H1 (cell line): ENCODE measurements at regions not wholly inside any gene's neighbourhood (a gene's known extent, or its start where the extent isn't known, plus 50 kb on each side); places are given as distances from the start of the nearest gene placed in this dataset.

Experiments used
- CTCF ChIA-PET: fragments of 300-600 bp; sonication (Branson Sonifier 250); formaldehyde crosslinking; loops from one replicate; lab custom pipeline; 2021; ENCODE audit not compliant: partially characterized antibody; lab: Charles Lee
- POLR2A ChIA-PET: fragments of 300-600 bp; sonication (Branson Sonifier 250); formaldehyde crosslinking; loops from one replicate; lab custom pipeline; 2021; ENCODE audit warnings: inconsistent platforms; ENCODE audit not compliant: partially characterized antibody; lab: Charles Lee
- DNase-seq, 2 experiments: peaks; one replicate each; pipeline versions ENCODE4 v3.0.0 to v3.0.0-alpha.2; 2010 to 2022; ENCODE audit warnings: low spot score in 2 of 2, low read depth in 1 of 2, mixed read lengths in 1 of 2
- FAIRE-seq: peaks from 2 replicates; lab custom pipeline; 2011; peaks lifted over from hg19 to GRCh38; lab: Jason Lieb, UNC
- H2AFZ ChIP-seq: 2 replicates; pipeline ENCODE4 v1.8.1; 2012; ENCODE audit warnings: low read length, inconsistent platforms
- H2AK5ac ChIP-seq: 2 replicates; pipeline ENCODE4 v1.6.1; 2013; ENCODE audit warnings: low read depth, low read length
- H2BK120ac ChIP-seq: replicated peaks from 2 replicates; pipeline ENCODE3; 2013; ENCODE audit warnings: low read depth, low read length, inconsistent platforms
- H2BK12ac ChIP-seq: 2 replicates; pipeline ENCODE4 v1.6.1; 2013; ENCODE audit warnings: low read depth, low read length
- H2BK15ac ChIP-seq: 2 replicates; pipeline ENCODE4 v1.6.1; 2013; ENCODE audit warnings: low read length
- H2BK20ac ChIP-seq: 2 replicates; pipeline ENCODE4 v1.6.1; 2013; ENCODE audit warnings: low read length
- H2BK5ac ChIP-seq: 2 replicates; pipeline ENCODE4 v1.6.1; 2013; ENCODE audit warnings: low read depth, low read length
- H3K14ac ChIP-seq: 2 replicates; pipeline ENCODE4 v1.6.1; 2013; ENCODE audit warnings: inconsistent platforms; ENCODE audit not compliant: insufficient read length
- H3K18ac ChIP-seq: 2 replicates; pipeline ENCODE4 v1.6.1; 2013; ENCODE audit warnings: low read length; ENCODE audit errors: extremely low read depth
- H3K23ac ChIP-seq: 2 replicates; pipeline ENCODE4 v1.6.1; 2013; ENCODE audit warnings: inconsistent platforms; ENCODE audit not compliant: insufficient read length
- H3K23me2 ChIP-seq: 2 replicates; pipeline ENCODE4 v1.6.1; 2013; ENCODE audit warnings: low read depth, low read length
- H3K27ac ChIP-seq: 2 replicates; pipeline ENCODE4 v1.6.1; 2011; ENCODE audit warnings: low read depth, low read length, inconsistent platforms
- H3K27me3 ChIP-seq, 4 experiments: replicated peaks in 1 of 4; 1 replicate in 1 of 4; 2 replicates in 3 of 4; pipeline versions ENCODE4 v1.6.1 to v1.8.1; 2011 to 2013; ENCODE audit warnings: low read length in 3 of 4, mild to moderate bottlenecking in 3 of 4, inconsistent platforms in 2 of 4, mixed read lengths in 2 of 4, moderate library complexity in 1 of 4; ENCODE audit not compliant: control insufficient read depth in 3 of 4, insufficient read depth in 3 of 4; ENCODE audit errors: extremely low read depth in 1 of 4
- H3K36me3 ChIP-seq, 4 experiments: 2 replicates each; pipeline versions ENCODE4 v1.6.1 to v1.8.1; 2011 to 2013; ENCODE audit warnings: mild to moderate bottlenecking in 4 of 4, low read length in 3 of 4, moderate library complexity in 2 of 4, control low read depth in 1 of 4, inconsistent platforms in 1 of 4; ENCODE audit not compliant: insufficient read depth in 4 of 4, control insufficient read depth in 2 of 4
- H3K4ac ChIP-seq: replicated peaks from 2 replicates; pipeline ENCODE3; 2013; ENCODE audit warnings: low read length, low read depth, mixed read lengths, inconsistent platforms; ENCODE audit not compliant: insufficient read length
- H3K4me1 ChIP-seq, 4 experiments: replicated peaks in 1 of 4; 1 replicate in 1 of 4; 2 replicates in 3 of 4; pipeline versions ENCODE4 v1.6.1 to v1.8.1; 2011 to 2013; ENCODE audit warnings: low read length in 3 of 4, inconsistent platforms in 2 of 4, mixed read lengths in 1 of 4; ENCODE audit not compliant: insufficient read depth in 4 of 4, control insufficient read depth in 3 of 4
- H3K4me2 ChIP-seq, 2 experiments: 2 replicates each; pipeline versions ENCODE4 v1.6.1 to v1.8.1; 2011 to 2013; ENCODE audit warnings: low read depth in 2 of 2, low read length in 2 of 2, control low read depth in 1 of 2, inconsistent platforms in 1 of 2, mild to moderate bottlenecking in 1 of 2; ENCODE audit not compliant: insufficient read depth in 1 of 2
- H3K4me3 ChIP-seq, 4 experiments: fragments of 200-600, 300-600 bp in 1 of 4; sonication (generic), shearing (Covaris generic), sonication (Bioruptor Twin) in 1 of 4; 2 replicates each; pipeline versions ENCODE4 v1.5.1 to v1.8.1; 2011 to 2016; ENCODE audit warnings: low read length in 4 of 4, low read depth in 3 of 4, control low read depth in 2 of 4, inconsistent platforms in 2 of 4, mild to moderate bottlenecking in 2 of 4, mixed read lengths in 1 of 4, moderate library complexity in 1 of 4; ENCODE audit not compliant: insufficient read depth in 2 of 4; ENCODE audit errors: extremely low read depth in 1 of 4
- H3K56ac ChIP-seq: replicated peaks from 2 replicates; pipeline ENCODE3; 2013; ENCODE audit warnings: low read depth, mild to moderate bottlenecking, mixed read lengths, low read length, inconsistent platforms; ENCODE audit not compliant: insufficient read length
- H3K79me1 ChIP-seq: 2 replicates; pipeline ENCODE4 v1.6.1; 2013; ENCODE audit warnings: low read depth, low read length, control low read depth
- H3K79me2 ChIP-seq, 2 experiments: 2 replicates each; pipeline versions ENCODE4 v1.6.1 to v1.8.1; 2012 to 2013; ENCODE audit warnings: low read length in 2 of 2, mild to moderate bottlenecking in 2 of 2, inconsistent platforms in 1 of 2; ENCODE audit not compliant: insufficient read depth in 2 of 2, control insufficient read depth in 1 of 2
- H3K9ac ChIP-seq, 4 experiments: replicated peaks in 1 of 4; 1 replicate in 1 of 4; 2 replicates in 3 of 4; pipeline versions ENCODE4 v1.6.1 to v1.8.1; 2011 to 2013; ENCODE audit warnings: low read depth in 3 of 4, low read length in 3 of 4, control low read depth in 2 of 4, mild to moderate bottlenecking in 2 of 4, moderate library complexity in 2 of 4, inconsistent platforms in 1 of 4; ENCODE audit errors: extremely low read depth in 1 of 4
- H3K9me3 ChIP-seq, 2 experiments: 2 replicates each; pipeline versions ENCODE4 v1.6.1 to v1.8.1; 2012 to 2013; ENCODE audit warnings: mild to moderate bottlenecking in 2 of 2, moderate library complexity in 2 of 2, control low read depth in 1 of 2, inconsistent platforms in 1 of 2, low read depth in 1 of 2, low read length in 1 of 2, mixed read lengths in 1 of 2; ENCODE audit not compliant: insufficient read depth in 2 of 2
- H4K20me1 ChIP-seq, 2 experiments: replicated peaks in 1 of 2; 2 replicates each; pipeline versions ENCODE3 to v1.8.1; 2011 to 2013; ENCODE audit warnings: inconsistent platforms in 2 of 2, low read length in 2 of 2, mild to moderate bottlenecking in 1 of 2; ENCODE audit not compliant: insufficient read depth in 2 of 2, control insufficient read depth in 1 of 2
- H4K5ac ChIP-seq: 2 replicates; pipeline ENCODE4 v1.6.1; 2013; ENCODE audit warnings: low read length, low read depth, mixed read lengths, inconsistent platforms; ENCODE audit not compliant: insufficient read length
- H4K8ac ChIP-seq: 2 replicates; pipeline ENCODE4 v1.8.0; 2013; ENCODE audit warnings: mild to moderate bottlenecking, moderate library complexity, low read length, inconsistent platforms; ENCODE audit not compliant: insufficient read depth; ENCODE audit errors: extremely low read depth
- H4K91ac ChIP-seq: replicated peaks from 2 replicates; pipeline ENCODE3; 2013; ENCODE audit warnings: low read length, mixed read lengths, inconsistent platforms; ENCODE audit not compliant: insufficient read length
- ASH2L ChIP-seq: fragments of 200-600, 300-600 bp; sonication (generic); IDR thresholded peaks from one replicate; pipeline ENCODE4 v1.7.1; 2017; ENCODE audit warnings: low read length
- ATF2 ChIP-seq: IDR thresholded peaks from 2 replicates; pipeline ENCODE4 v1.6.1; 2012; ENCODE audit warnings: low read length, inconsistent platforms
- BRCA1 ChIP-seq: IDR thresholded peaks from 2 replicates; pipeline ENCODE4 v1.6.1; 2012; ENCODE audit warnings: low read depth, low read length, improper control_type of control experiment
- CREB1 ChIP-seq: IDR thresholded peaks from 2 replicates; pipeline ENCODE4 v1.6.1; 2012; ENCODE audit warnings: inconsistent platforms
- HDAC6 ChIP-seq: IDR thresholded peaks from one replicate; pipeline ENCODE4 v1.7.1; 2012; ENCODE audit warnings: low read depth, mild to moderate bottlenecking, inconsistent platforms, low read length, moderate library complexity
- RFX5 ChIP-seq: IDR thresholded peaks from 2 replicates; pipeline ENCODE4 v1.6.1; 2011; ENCODE audit warnings: low read depth, low read length, improper control_type of control experiment, borderline replicate concordance
- ZNF274 ChIP-seq: IDR thresholded peaks from 2 replicates; pipeline ENCODE4 v1.7.0; 2012; ENCODE audit warnings: low read length, borderline replicate concordance; ENCODE audit errors: extremely low read depth
- WGBS, 2 experiments: shearing (Covaris generic) in 1 of 2; methylation state at CpG; one replicate each; pipeline versions ENCODE4 v1.1.6 to v1.1.7; 2013 to 2015; ENCODE audit warnings: low lambda C conversion rate in 2 of 2, mixed read lengths in 2 of 2, inconsistent platforms in 1 of 2, low coverage in 1 of 2, missing lambda C conversion rate in 1 of 2; ENCODE audit not compliant: insufficient replicate concordance in 2 of 2, insufficient coverage in 1 of 2, insufficient read length in 1 of 2; ENCODE audit errors: extremely low coverage in 1 of 2, missing lambda C conversion rate in 1 of 2; 5-methylcytosine and 5-hydroxymethylcytosine counted together

DNA sequence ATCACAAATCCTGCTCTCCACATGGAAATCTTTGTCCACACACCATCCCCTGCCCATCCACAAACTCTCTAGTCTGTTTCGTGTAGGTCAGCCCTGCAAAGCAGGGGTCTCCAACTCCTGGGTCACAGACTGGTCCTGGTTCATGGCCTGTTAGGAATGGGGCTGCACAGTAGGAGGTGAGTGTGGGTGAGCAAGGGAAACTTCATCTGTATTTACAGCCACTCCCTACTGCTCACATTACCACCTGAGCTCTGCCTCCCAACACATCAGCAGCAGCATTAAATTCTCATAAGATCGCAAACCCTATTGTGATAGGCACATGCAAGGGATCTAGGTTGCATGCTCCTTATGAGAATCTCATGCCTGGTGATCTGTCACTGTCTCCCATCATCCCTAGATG lies 242.1 kb downstream of the FGFR2 start:
- no peak overlapping the region for H2AFZ ChIP-seq
- no peaks in the 10 kb centered on the region for H3K4me1 ChIP-seq
- H3K18ac ChIP-seq: no peak overlapping the region
- H2BK5ac ChIP-seq: no peak overlapping the region
- POLR2A ChIA-PET: interaction anchor here (1.4 kb wide), 1 partner anchor 16 kb away, joined by 4 read pairs; no protein-coding TSS in a partner anchor
- H4K91ac ChIP-seq: no peak overlapping the region
- no peak overlapping the region for H3K4me2 ChIP-seq
- no peak overlapping the region for H3K27ac ChIP-seq
- no peaks in the 10 kb centered on the region for H3K23me2 ChIP-seq
- no peaks in the 10 kb centered on the region for H3K79me1 ChIP-seq
- H3K79me2 ChIP-seq: no peaks in the 10 kb centered on the region
- WGBS, 2 experiments: 91% methylated on average over 2 of the region's 2 CpGs; no CpG with 5 or more reads in 1 of the 2 experiments
- DNase-seq: no peak
- no peak overlapping the region for H2BK120ac ChIP-seq
- H4K20me1 ChIP-seq: no peaks in the 10 kb centered on the region
- peaks cover 0 to 2% of the 10 kb centered on the region in 2 experiments; a peak in 1 of 4 replicates for H3K9me3 ChIP-seq
- H3K4ac ChIP-seq: no peak overlapping the region
- no peak overlapping the region for H2BK15ac ChIP-seq
- H3K9ac ChIP-seq: no peak overlapping the region
- H4K8ac ChIP-seq: no peak overlapping the region
- TF ChIP-seq BRCA1 (no peak), ZNF274 (no peak), CREB1 (no peak), ASH2L (no peak), RFX5 (no peak), HDAC6 (no peak), ATF2 (no peak)
- TF ChIP-seq, all 59 proteins: peak for 0
- H2BK12ac ChIP-seq: no peak overlapping the region
- no peaks in the 10 kb centered on the region for H3K36me3 ChIP-seq
- no peak overlapping the region for H2AK5ac ChIP-seq
- H4K5ac ChIP-seq: no peak overlapping the region
- H3K23ac ChIP-seq: no peak overlapping the region
- no peak overlapping the region for H3K4me3 ChIP-seq
- no peak overlapping the region for H3K14ac ChIP-seq
- no peaks in the 10 kb centered on the region for H3K27me3 ChIP-seq
- no peak for FAIRE-seq
- no peak overlapping the region for H3K56ac ChIP-seq
- CTCF ChIA-PET: interaction anchor here (1.2 kb wide), 1 partner anchor 12 kb away, joined by 5 read pairs; no protein-coding TSS in a partner anchor
- no peak overlapping the region for H2BK20ac ChIP-seq
